Breast epithelium (tissue), 3 donors: ENCODE measurements at regions not wholly inside any gene's neighbourhood (a gene's known extent, or its start where the extent isn't known, plus 50 kb on each side); places are given as distances from the start of the nearest gene placed in this dataset.

Source experiments
- CTCF ChIP-seq, 3 donors: fragments of 450-650 bp; IDR thresholded peaks; one replicate each; pipeline ENCODE4 v1.5.1; 2016 to 2017; ENCODE audit warnings: antibody characterized with exemption in 3 of 3, mild to moderate bottlenecking in 3 of 3, moderate library complexity in 3 of 3
- POLR2A ChIP-seq: fragments of 450-650 bp; IDR thresholded peaks from one replicate; pipeline ENCODE4 v1.6.1; 2016; ENCODE audit warnings: antibody characterized with exemption, mild to moderate bottlenecking, moderate library complexity
- POLR2AphosphoS5 ChIP-seq, 3 donors: sonication (generic); formaldehyde crosslinking; IDR thresholded peaks; one replicate each; pipeline ENCODE4 v1.6.1; 2017; ENCODE audit warnings: antibody characterized with exemption in 3 of 3

GRCh38 chr12:91948504-91948903, 197.1 kb downstream of the BTG1 start:
- no peak for TF ChIP-seq CTCF (IDR thresholded peaks at IDR 0.05)
- TF ChIP-seq POLR2A, result no peak
- TF ChIP-seq POLR2AphosphoS5 (IDR thresholded peaks at IDR 0.05), result peak in 1 of 3 donors; percentile 41
